SK-N-SH (cell line): ENCODE measurements at regions not wholly inside any gene's neighbourhood (a gene's known extent, or its start where the extent isn't known, plus 50 kb on each side); places are given as distances from the start of the nearest gene placed in this dataset.
"Not testable (repeated sequence)": the region's sequence is repeated elsewhere in the genome, so short reads cannot be mapped to it uniquely, and the experiment has no call there.

Source experiments
- CTCF ChIA-PET: fragments of 300-600, 350-600 bp; formaldehyde crosslinking; extraction: SDS; loops from one replicate; lab custom pipeline; 2021; lab: Yijun Ruan, JAX
- POLR2A ChIA-PET: fragments of 350-600 bp; sonication (Branson Sonifier 250); formaldehyde crosslinking; extraction: SDS; loops from one replicate; lab custom pipeline; 2020; ENCODE audit warnings: antibody characterized with exemption, inconsistent platforms; lab: Yijun Ruan, JAX
- DNase-seq: peaks from one replicate; pipeline ENCODE4 v3.0.0; 2012
- H2AFZ ChIP-seq: fragments of 200-600 bp; sonication (generic); 2 replicates; pipeline ENCODE4 v1.8.1; 2016; ENCODE audit warnings: antibody characterized with exemption, mild to moderate bottlenecking, low read depth
- H3F3A ChIP-seq: fragments of 200-600 bp; sonication (generic); replicated peaks from 2 replicates; pipeline ENCODE3; 2016; ENCODE audit warnings: antibody characterized with exemption, mild to moderate bottlenecking; ENCODE audit not compliant: insufficient read depth
- H3K27ac ChIP-seq, 2 experiments: fragments of 200-500 bp in 1 of 2; fragments of 200-600 bp in 1 of 2; sonication (Bioruptor generic) in 1 of 2; sonication (generic), shearing (Covaris generic) in 1 of 2; 2 replicates each; pipeline versions ENCODE4 v1.5.1 to v1.6.1; 2014 to 2016; ENCODE audit warnings: low read depth in 2 of 2, inconsistent platforms in 1 of 2, low read length in 1 of 2, mild to moderate bottlenecking in 1 of 2, mixed read lengths in 1 of 2
- H3K27me3 ChIP-seq: fragments of 200-600 bp; sonication (generic), shearing (Covaris generic); 2 replicates; pipeline ENCODE4 v1.6.1; 2016; ENCODE audit warnings: mixed run types; ENCODE audit not compliant: insufficient read depth
- H3K36me3 ChIP-seq, 2 experiments: fragments of 200-500 bp in 1 of 2; fragments of 200-600 bp in 1 of 2; sonication (Bioruptor generic) in 1 of 2; sonication (generic) in 1 of 2; replicated peaks in 1 of 2; 2 replicates each; pipeline versions ENCODE3 to v1.5.1; 2014 to 2016; ENCODE audit warnings: low read length in 1 of 2, mild to moderate bottlenecking in 1 of 2; ENCODE audit not compliant: insufficient read depth in 2 of 2, control insufficient read depth in 1 of 2
- H3K4me1 ChIP-seq, 2 experiments: fragments of 200-500 bp in 1 of 2; fragments of 200-600 bp in 1 of 2; sonication (Bioruptor generic) in 1 of 2; sonication (generic), shearing (Covaris generic) in 1 of 2; 2 replicates each; pipeline versions ENCODE4 v1.5.1 to v1.6.1; 2014 to 2016; ENCODE audit warnings: low read depth in 1 of 2, low read length in 1 of 2, mixed run types in 1 of 2; ENCODE audit not compliant: insufficient read depth in 2 of 2, control insufficient read depth in 1 of 2
- H3K4me2 ChIP-seq: fragments of 200-600 bp; sonication (generic), shearing (Covaris generic); 2 replicates; pipeline ENCODE4 v1.6.1; 2017; ENCODE audit warnings: mixed run types
- H3K4me3 ChIP-seq, 2 experiments: fragments of 200-500 bp in 1 of 2; fragments of 200-600 bp in 1 of 2; sonication (Bioruptor generic) in 1 of 2; sonication (generic), shearing (Covaris generic) in 1 of 2; 2 replicates each; pipeline versions ENCODE4 v1.5.1 to v1.8.1; 2014 to 2016; ENCODE audit warnings: low read depth in 2 of 2, inconsistent platforms in 1 of 2, low read length in 1 of 2, mild to moderate bottlenecking in 1 of 2, mixed read lengths in 1 of 2, moderate library complexity in 1 of 2
- H3K79me2 ChIP-seq: fragments of 200-600 bp; sonication (generic); 2 replicates; pipeline ENCODE4 v1.8.1; 2017; ENCODE audit warnings: mild to moderate bottlenecking; ENCODE audit not compliant: insufficient read depth
- H3K9ac ChIP-seq: fragments of 200-600 bp; sonication (generic); 2 replicates; pipeline ENCODE4 v1.6.1; 2017; ENCODE audit warnings: mixed run types
- H3K9me2 ChIP-seq: fragments of 200-600 bp; sonication (generic); 2 replicates; pipeline ENCODE4 v1.6.1; 2017; ENCODE audit warnings: mixed run types
- H3K9me3 ChIP-seq: fragments of 200-600 bp; sonication (generic); 2 replicates; pipeline ENCODE4 v1.6.1; 2017; ENCODE audit warnings: mixed run types, mild to moderate bottlenecking, moderate library complexity
- H4K20me1 ChIP-seq: fragments of 200-600 bp; sonication (generic); 2 replicates; pipeline ENCODE4 v1.6.1; 2017; ENCODE audit warnings: mild to moderate bottlenecking, mixed run types; ENCODE audit not compliant: insufficient read depth
- WGBS: methylation state at CpG from one replicate; pipeline ENCODE4 v1.1.6; 2017; ENCODE audit warnings: low lambda C conversion rate; 5-methylcytosine and 5-hydroxymethylcytosine counted together

DNA sequence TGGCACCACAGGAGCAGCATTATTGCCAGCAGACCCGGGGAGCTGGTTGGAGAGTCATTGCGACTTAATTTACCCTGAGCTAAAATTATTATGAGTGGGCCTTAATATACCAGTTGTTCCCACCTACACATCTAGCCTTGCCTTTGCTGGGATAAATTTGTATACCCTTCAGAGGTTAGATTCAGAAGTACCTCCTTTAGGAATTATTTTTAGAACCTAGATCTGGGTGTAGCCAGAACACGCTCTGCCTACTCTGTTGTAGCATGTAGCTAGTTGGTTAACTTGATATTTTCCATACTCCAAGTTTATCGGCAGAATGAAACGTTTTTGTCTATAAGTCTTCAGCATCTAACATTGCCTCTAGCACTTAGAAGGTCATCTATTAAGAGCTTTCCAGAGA is 65.5 kb upstream of the SEC22B start:
- whole genome bisulfite sequencing, result no CpG with 5 or more reads among the region's 5 CpGs
- CTCF ChIA-PET, H3K4me3 ChIP-seq, H3K9me3 ChIP-seq, H3F3A ChIP-seq, H3K4me2 ChIP-seq, H3K9ac ChIP-seq, H3K4me1 ChIP-seq, H3K79me2 ChIP-seq, H3K27ac ChIP-seq, DNase-seq, POLR2A ChIA-PET, H4K20me1 ChIP-seq, H3K9me2 ChIP-seq, H3K27me3 ChIP-seq, H3K36me3 ChIP-seq, H2AFZ ChIP-seq: not testable (repeated sequence)

GRCh38 chr1:120240181-120240580 is 63.9 kb upstream of the SEC22B start:
- no CpG with 5 or more reads among the region's 1 CpG for WGBS
- CTCF ChIA-PET, H3K4me1 ChIP-seq, H4K20me1 ChIP-seq, H3K9ac ChIP-seq, H3K27ac ChIP-seq, H3K9me2 ChIP-seq, POLR2A ChIA-PET, H3K9me3 ChIP-seq, H3K27me3 ChIP-seq, H3K4me3 ChIP-seq, H3K4me2 ChIP-seq, H3F3A ChIP-seq, DNase-seq, H3K79me2 ChIP-seq, H3K36me3 ChIP-seq, H2AFZ ChIP-seq: not testable (repeated sequence)

DNA sequence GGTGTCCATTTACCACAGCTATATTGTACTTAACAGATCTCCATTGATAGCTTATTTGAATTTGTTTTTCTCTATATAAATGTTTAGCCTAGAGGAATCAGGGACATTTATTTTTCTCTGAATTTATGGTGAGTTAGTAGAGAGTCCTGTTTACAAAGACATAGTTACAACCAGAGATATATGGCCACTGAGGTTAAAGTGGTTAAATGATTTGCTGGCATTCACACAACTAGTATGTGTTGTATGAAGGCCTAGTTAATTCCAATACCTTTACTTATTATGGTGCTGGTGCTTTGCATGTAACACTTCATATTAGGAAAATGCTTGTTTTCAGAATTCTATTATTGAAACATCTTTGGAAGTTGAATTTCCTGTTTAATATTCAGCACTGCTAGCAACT is 63.0 kb upstream of the SEC22B start:
- H3K79me2 ChIP-seq, H4K20me1 ChIP-seq, H3K9me2 ChIP-seq, H3F3A ChIP-seq, H3K4me3 ChIP-seq, H3K27ac ChIP-seq, H3K9ac ChIP-seq, H3K4me1 ChIP-seq, H3K9me3 ChIP-seq, H3K36me3 ChIP-seq, H3K27me3 ChIP-seq, CTCF ChIA-PET, DNase-seq, H2AFZ ChIP-seq, POLR2A ChIA-PET, H3K4me2 ChIP-seq: not testable (repeated sequence)

DNA sequence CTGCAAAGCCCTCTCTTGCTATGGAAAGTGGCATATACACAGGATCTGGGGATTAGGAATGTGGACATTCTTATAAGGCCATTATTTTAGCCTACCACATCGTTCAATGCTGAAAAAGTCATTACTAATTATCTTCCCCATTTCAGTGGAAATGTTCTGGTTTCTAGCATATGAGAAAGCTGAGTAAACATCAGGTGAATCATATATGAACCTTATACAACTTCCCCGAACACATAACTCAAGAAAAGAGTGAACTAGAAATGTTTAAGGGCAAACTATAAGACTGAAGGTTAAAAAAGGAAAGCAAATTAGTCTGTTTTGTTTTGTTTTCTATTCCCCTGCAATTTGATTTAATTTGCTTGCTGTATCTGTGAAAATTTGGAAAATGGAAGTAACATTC is 62.5 kb upstream of the SEC22B start:
- H3K36me3 ChIP-seq, H3K27me3 ChIP-seq, H3K4me1 ChIP-seq, H3K4me3 ChIP-seq, H3K9me3 ChIP-seq, POLR2A ChIA-PET, H3K4me2 ChIP-seq, DNase-seq, H3K27ac ChIP-seq, H2AFZ ChIP-seq, H3K79me2 ChIP-seq, CTCF ChIA-PET, H3K9me2 ChIP-seq, H4K20me1 ChIP-seq, H3F3A ChIP-seq, H3K9ac ChIP-seq: not testable (repeated sequence)
- no CpG with 5 or more reads among the region's 2 CpGs for WGBS

- H3K9me2 ChIP-seq, H2AFZ ChIP-seq, POLR2A ChIA-PET, H3F3A ChIP-seq, H3K79me2 ChIP-seq, H3K9ac ChIP-seq, H3K9me3 ChIP-seq, H3K27ac ChIP-seq, H3K27me3 ChIP-seq, H3K4me1 ChIP-seq, H3K4me2 ChIP-seq, H3K36me3 ChIP-seq, H4K20me1 ChIP-seq, CTCF ChIA-PET, DNase-seq, H3K4me3 ChIP-seq: not testable (repeated sequence)
- WGBS, result no CpG with 5 or more reads among the region's 2 CpGs
These were observed 57.3 kb upstream of the SEC22B start for GRCh38 chr1:120233661-120234018.

DNA sequence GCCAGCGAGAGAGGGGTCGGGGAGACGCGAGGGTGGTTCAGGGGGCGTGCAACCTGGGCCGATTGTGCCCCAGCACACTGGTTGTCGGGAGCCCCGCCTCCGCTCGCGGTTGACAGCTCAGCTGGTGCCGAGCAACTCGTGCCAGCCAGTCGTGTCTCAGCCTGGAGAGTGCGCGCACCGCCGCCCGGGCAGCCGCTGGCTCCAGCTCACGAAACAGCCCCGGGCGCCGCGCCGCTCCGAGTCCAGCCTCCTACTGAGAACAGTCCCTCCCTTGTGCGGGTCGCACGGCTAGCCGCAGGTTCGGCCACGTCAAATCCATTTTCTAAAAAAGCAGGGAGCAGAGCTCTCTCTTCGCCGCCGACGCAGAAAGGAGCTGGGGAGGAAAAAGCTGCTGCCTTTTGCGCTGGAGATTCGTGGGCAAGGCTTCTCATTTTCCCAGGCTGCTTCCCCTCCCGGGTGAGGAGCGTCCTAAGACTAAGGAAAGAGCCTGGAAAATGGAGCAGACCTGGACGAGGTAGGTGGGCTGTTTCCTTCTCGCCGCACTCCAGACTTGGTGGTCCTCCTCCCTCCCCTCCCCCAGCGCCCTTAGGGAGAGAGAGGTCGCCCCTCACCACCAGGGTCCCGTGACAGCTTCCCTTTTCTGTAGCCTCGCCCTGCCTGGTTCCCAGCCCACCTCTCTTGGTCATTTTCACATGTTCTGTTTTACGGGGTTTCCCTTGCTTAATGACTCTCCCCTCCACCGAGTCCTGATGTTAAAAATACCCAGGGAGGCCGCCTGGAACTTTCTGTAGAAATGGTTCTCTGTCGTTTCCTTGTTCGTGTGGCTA is 56.7 kb upstream of the SEC22B start:
- H3K4me1 ChIP-seq, H3K4me2 ChIP-seq, CTCF ChIA-PET, H3K36me3 ChIP-seq, H2AFZ ChIP-seq, H3K27ac ChIP-seq, H3K9me3 ChIP-seq, POLR2A ChIA-PET, H3K4me3 ChIP-seq, H3K79me2 ChIP-seq, H3K9ac ChIP-seq, H3K9me2 ChIP-seq, H3K27me3 ChIP-seq, DNase-seq, H3F3A ChIP-seq, H4K20me1 ChIP-seq: not testable (repeated sequence)
- no CpG with 5 or more reads among the region's 53 CpGs for WGBS
